Endodermal cell (in vitro differentiated cells): ENCODE measurements at regions not wholly inside any gene's neighbourhood (a gene's known extent, or its start where the extent isn't known, plus 50 kb on each side); places are given as distances from the start of the nearest gene placed in this dataset.

Source experiments
- DNase-seq: peaks from one replicate; pipeline ENCODE4 v3.0.0-alpha.2; 2017
- H3K27ac ChIP-seq: 2 replicates; pipeline ENCODE4 v1.5.1; 2013; ENCODE audit warnings: mild to moderate bottlenecking, low read depth, low read length, moderate library complexity
- H3K27me3 ChIP-seq: 2 replicates; pipeline ENCODE4 v1.6.1; 2013; ENCODE audit warnings: mild to moderate bottlenecking, low read length, moderate library complexity; ENCODE audit not compliant: insufficient read depth, control insufficient read depth, poor library complexity, severe bottlenecking
- H3K36me3 ChIP-seq: 2 replicates; pipeline ENCODE4 v1.7.0; 2013; ENCODE audit warnings: mild to moderate bottlenecking, low read length, moderate library complexity; ENCODE audit not compliant: control insufficient read depth, insufficient read depth
- H3K4me1 ChIP-seq: one replicate; pipeline ENCODE4 v1.7.0; 2013; ENCODE audit warnings: low read length; ENCODE audit not compliant: control insufficient read depth, insufficient read depth
- H3K4me3 ChIP-seq: 2 replicates; pipeline ENCODE4 v1.5.1; 2013; ENCODE audit warnings: mild to moderate bottlenecking, low read length, moderate library complexity
- H3K9ac ChIP-seq: 2 replicates; pipeline ENCODE4 v1.6.1; 2013; ENCODE audit warnings: mild to moderate bottlenecking, low read length, moderate library complexity; ENCODE audit not compliant: poor library complexity, severe bottlenecking; ENCODE audit errors: extremely low read depth
- H3K9me3 ChIP-seq: 2 replicates; pipeline ENCODE4 v1.6.1; 2013; ENCODE audit warnings: mild to moderate bottlenecking, low read length, moderate library complexity; ENCODE audit not compliant: control insufficient read depth
- H3K27ac Mint-ChIP-seq: 2 replicates; pipeline ENCODE4 v1.8.0; 2020; ENCODE audit warnings: mixed read lengths
- H3K27me3 Mint-ChIP-seq: 2 replicates; pipeline ENCODE4 v1.8.0; 2021; ENCODE audit warnings: mild to moderate bottlenecking, mixed read lengths; ENCODE audit not compliant: insufficient read depth
- H3K36me3 Mint-ChIP-seq: 2 replicates; pipeline ENCODE4 v1.8.0; 2020; ENCODE audit warnings: low read depth, mixed read lengths
- H3K4me1 Mint-ChIP-seq: 2 replicates; pipeline ENCODE4 v1.8.0; 2020; ENCODE audit warnings: mixed read lengths
- H3K4me3 Mint-ChIP-seq: 2 replicates; pipeline ENCODE4 v1.8.0; 2020; ENCODE audit warnings: mild to moderate bottlenecking, moderate library complexity, mixed read lengths
- H3K9me3 Mint-ChIP-seq: 2 replicates; pipeline ENCODE4 v1.8.0; 2020; ENCODE audit warnings: mild to moderate bottlenecking, mixed read lengths
- WGBS, 2 experiments: methylation state at CpG; one replicate each; pipeline versions ENCODE4 v1.1.5 to v1.1.7; 2013; ENCODE audit warnings: missing lambda C conversion rate in 2 of 2, mixed read lengths in 1 of 2; ENCODE audit not compliant: insufficient coverage in 1 of 2, insufficient read length in 1 of 2; 5-methylcytosine and 5-hydroxymethylcytosine counted together
- TF ChIP-seq, protein P1 (sequence below): fragments of 200-600 bp; sonication (generic); conservative IDR thresholded peaks from 2 replicates; pipeline ENCODE4 v1.5.0; 2021; ENCODE audit warnings: antibody characterized with exemption, mild to moderate bottlenecking

DNA sequence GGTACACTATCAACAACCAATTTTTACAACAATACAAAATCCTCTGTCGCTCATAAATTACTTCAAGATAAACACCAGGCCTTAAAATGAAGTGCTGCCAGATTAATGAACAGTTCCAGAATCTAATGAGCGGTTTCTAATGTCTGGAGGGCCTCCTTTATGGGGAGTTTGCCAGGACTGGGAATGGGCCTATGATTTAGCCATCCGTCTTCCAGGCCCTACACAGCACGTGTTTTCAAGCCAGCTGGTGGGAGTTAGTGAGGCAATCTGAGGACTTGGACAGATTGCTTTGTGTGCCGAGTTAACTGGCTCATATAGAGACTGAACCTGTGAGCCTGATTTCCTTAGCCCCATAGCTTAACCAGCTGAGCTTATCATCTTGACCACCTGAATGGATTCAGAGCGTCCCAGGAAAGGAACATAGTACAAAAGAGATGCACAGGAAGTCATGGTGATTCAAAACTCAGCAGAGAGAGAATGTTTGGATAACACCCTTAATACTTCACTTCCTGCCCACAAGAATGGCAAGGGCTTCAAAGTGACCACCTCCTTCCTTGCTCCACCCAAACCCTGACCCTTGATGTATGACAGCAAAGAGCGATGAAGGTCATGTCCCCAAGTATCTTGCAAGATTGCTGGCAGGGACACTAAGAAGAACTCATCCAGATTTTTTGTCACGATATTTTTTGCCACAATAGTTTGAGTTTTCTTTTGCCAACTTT is 143.5 kb downstream of the SLC30A10 start:
- no peak overlapping the region for H3K27ac ChIP-seq
- no peak overlapping the region for H3K4me3 ChIP-seq
- no peaks in the 10 kb centered on the region for H3K36me3 ChIP-seq
- no peaks in the 10 kb centered on the region for H3K27me3 Mint-ChIP-seq
- H3K4me1 Mint-ChIP-seq = peaks cover 8% of the 10 kb centered on the region
- DNase-seq = no peak
- no peaks in the 10 kb centered on the region for H3K27me3 ChIP-seq
- no peak overlapping the region for H3K27ac Mint-ChIP-seq
- no peaks in the 10 kb centered on the region for H3K36me3 Mint-ChIP-seq
- no peaks in the 10 kb centered on the region for H3K4me1 ChIP-seq
- no peaks in the 10 kb centered on the region for H3K9me3 ChIP-seq
- TF ChIP-seq, protein P1, sequence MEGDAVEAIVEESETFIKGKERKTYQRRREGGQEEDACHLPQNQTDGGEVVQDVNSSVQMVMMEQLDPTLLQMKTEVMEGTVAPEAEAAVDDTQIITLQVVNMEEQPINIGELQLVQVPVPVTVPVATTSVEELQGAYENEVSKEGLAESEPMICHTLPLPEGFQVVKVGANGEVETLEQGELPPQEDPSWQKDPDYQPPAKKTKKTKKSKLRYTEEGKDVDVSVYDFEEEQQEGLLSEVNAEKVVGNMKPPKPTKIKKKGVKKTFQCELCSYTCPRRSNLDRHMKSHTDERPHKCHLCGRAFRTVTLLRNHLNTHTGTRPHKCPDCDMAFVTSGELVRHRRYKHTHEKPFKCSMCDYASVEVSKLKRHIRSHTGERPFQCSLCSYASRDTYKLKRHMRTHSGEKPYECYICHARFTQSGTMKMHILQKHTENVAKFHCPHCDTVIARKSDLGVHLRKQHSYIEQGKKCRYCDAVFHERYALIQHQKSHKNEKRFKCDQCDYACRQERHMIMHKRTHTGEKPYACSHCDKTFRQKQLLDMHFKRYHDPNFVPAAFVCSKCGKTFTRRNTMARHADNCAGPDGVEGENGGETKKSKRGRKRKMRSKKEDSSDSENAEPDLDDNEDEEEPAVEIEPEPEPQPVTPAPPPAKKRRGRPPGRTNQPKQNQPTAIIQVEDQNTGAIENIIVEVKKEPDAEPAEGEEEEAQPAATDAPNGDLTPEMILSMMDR = no peak
- no peak overlapping the region for H3K9ac ChIP-seq
- 90 to 95% methylated on average over 3 to 8 of the region's 8 CpGs for WGBS, 2 experiments
- H3K9me3 Mint-ChIP-seq = no peaks in the 10 kb centered on the region
- H3K4me3 Mint-ChIP-seq = no peak overlapping the region

DNA sequence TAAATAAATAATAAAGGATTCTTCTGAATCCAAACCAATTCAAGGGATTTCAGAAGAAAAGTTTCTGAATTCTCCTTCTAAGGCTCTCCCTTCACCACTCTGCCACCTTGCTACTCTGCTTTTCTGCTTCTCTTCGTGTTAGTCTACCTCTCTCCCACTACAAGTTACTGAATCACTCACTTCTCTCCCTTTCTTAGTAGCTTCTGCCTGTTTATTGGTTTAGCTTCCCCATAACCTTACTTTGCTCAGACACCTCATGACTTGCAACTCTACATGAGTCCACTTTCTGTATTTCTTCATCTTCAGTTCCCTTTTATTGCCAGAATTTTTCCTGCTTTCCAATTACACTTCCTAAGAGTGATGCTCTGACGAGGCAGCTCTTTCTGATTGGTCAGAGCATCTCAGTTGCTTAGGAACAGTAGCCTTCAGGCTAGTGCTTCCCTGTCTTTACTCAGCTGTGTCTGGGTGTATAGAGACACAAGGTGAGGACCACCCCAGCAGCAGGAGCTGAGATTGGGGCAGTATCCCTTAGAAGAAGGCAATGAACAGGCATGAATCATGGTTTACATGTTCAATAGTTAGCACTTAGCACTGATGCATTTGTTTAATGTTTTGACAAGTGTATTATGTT is 144.6 kb downstream of the SLC30A10 start:
- Histone ChIP-seq H3K36me3 (no peaks in the 10 kb centered on the region), H3K9ac (no peak overlapping the region), H3K27ac (no peak overlapping the region), H3K4me1 (no peaks in the 10 kb centered on the region), H3K4me3 (no peak overlapping the region), H3K9me3 (no peaks in the 10 kb centered on the region), H3K27me3 (no peaks in the 10 kb centered on the region)
- Mint-ChIP-seq H3K27me3 (no peaks in the 10 kb centered on the region), H3K27ac (no peak overlapping the region), H3K4me1 (peaks cover 8% of the 10 kb centered on the region), H3K9me3 (no peaks in the 10 kb centered on the region), H3K4me3 (no peak overlapping the region), H3K36me3 (no peaks in the 10 kb centered on the region)
- 88 to 95% methylated on average over 2 of the region's 2 CpGs for WGBS, 2 experiments
- no peak for DNase-seq
- TF ChIP-seq, protein P1 = no peak

DNA sequence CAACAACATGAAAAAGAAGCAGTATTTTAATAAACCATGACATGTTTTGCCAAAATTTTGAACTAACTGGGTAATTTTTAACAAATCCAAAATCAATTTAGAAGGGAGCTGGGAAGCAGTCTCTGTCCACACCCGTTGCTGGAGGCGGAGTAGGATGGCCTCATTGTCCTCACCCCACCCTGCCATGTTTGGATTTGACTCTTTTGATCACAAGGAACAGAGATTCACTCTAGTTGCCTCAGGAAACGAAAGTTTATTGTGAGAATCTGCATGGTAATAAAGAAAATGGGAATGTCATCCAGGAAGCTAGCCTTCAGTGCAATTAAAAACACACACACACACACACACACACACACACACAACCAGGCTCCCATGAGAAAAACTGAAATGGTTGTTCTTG is 145.4 kb downstream of the SLC30A10 start:
- WGBS, 2 experiments = 92 to 100% methylated on average over 2 to 3 of the region's 3 CpGs

More for the DNA sequence above, 145.4 kb downstream of the SLC30A10 start:
- Mint-ChIP-seq H3K36me3 (no peaks in the 10 kb centered on the region), H3K4me1 (peaks cover 8% of the 10 kb centered on the region), H3K27me3 (no peaks in the 10 kb centered on the region), H3K4me3 (no peak overlapping the region), H3K27ac (no peak overlapping the region), H3K9me3 (no peaks in the 10 kb centered on the region)
- TF ChIP-seq, protein P1 = no peak
- Histone ChIP-seq H3K27ac (no peak overlapping the region), H3K36me3 (no peaks in the 10 kb centered on the region), H3K4me3 (no peak overlapping the region), H3K27me3 (no peaks in the 10 kb centered on the region), H3K4me1 (no peaks in the 10 kb centered on the region), H3K9ac (no peak overlapping the region), H3K9me3 (no peaks in the 10 kb centered on the region)
- no peak for DNase-seq
